GM12878 (cell line): ENCODE measurements at regions not wholly inside any gene's neighbourhood (a gene's known extent, or its start where the extent isn't known, plus 50 kb on each side); places are given as distances from the start of the nearest gene placed in this dataset.

Experiments
- ATAC-seq: fragments of 200-7000 bp; cut with Tn5 transposase; 3 replicates; pipeline ENCODE4 v1.9.1; 2020; ENCODE audit warnings: mild to moderate bottlenecking, moderate library complexity
- BruUV-seq: library from RNA; stranded (reverse); fragments of 400-500 nt; replicated peaks from 2 replicates; lab custom pipeline; 2021; lab: Mats Ljungman, UMichigan
- CTCF ChIA-PET: fragments of 300-600 bp; sonication (Branson Sonifier 250); formaldehyde crosslinking; extraction: SDS; loops from one replicate; lab custom pipeline; 2021; ENCODE audit warnings: inconsistent platforms; lab: Yijun Ruan, JAX
- POLR2A ChIA-PET: fragments of 350-600 bp; formaldehyde crosslinking; extraction: SDS; loops from one replicate; lab custom pipeline; 2021; ENCODE audit warnings: inconsistent platforms; lab: Charles Lee
- RAD21 ChIA-PET: fragments of 300-600 bp; sonication (Branson Sonifier 250); formaldehyde crosslinking; loops from one replicate; lab custom pipeline; 2023; ENCODE audit warnings: antibody characterized with exemption; ENCODE audit not compliant: unreplicated experiment; lab: Charles Lee
- SMC1A ChIA-PET: fragments of 300-600 bp; sonication (Branson Sonifier 250); formaldehyde crosslinking; loops from one replicate; lab custom pipeline; 2023; ENCODE audit not compliant: unreplicated experiment, uncharacterized antibody; lab: Charles Lee
- DNase-seq: peaks from one replicate; pipeline ENCODE4 v3.0.0-alpha.2; 2011; ENCODE audit warnings: low read depth, low spot score
- FAIRE-seq: peaks from 3 replicates; lab custom pipeline; 2011; peaks lifted over from hg19 to GRCh38; lab: Jason Lieb, UNC
- H2AFZ ChIP-seq: 2 replicates; pipeline ENCODE4 v1.6.0; 2011; ENCODE audit warnings: low read depth, low read length, control low read depth; ENCODE audit not compliant: control insufficient read depth
- H3K27ac ChIP-seq: 2 replicates; pipeline ENCODE4 v1.5.1; 2011; ENCODE audit warnings: control low read depth; ENCODE audit not compliant: control insufficient read depth, insufficient read depth
- H3K27me3 ChIP-seq, 2 experiments: replicated peaks in 1 of 2; 2 replicates each; pipeline versions ENCODE4 v1.6.0 to v1.6.1; 2011; ENCODE audit warnings: low read length in 1 of 2; ENCODE audit not compliant: control insufficient read depth in 2 of 2, insufficient read depth in 2 of 2
- H3K36me3 ChIP-seq, 2 experiments: 2 replicates each; pipeline ENCODE4 v1.5.1; 2011; ENCODE audit warnings: low read length in 1 of 2; ENCODE audit not compliant: control insufficient read depth in 2 of 2, insufficient read depth in 2 of 2
- H3K4me1 ChIP-seq: 2 replicates; pipeline ENCODE4 v1.6.1; 2011; ENCODE audit warnings: mild to moderate bottlenecking, low read length, moderate library complexity, mixed read lengths; ENCODE audit not compliant: control insufficient read depth, insufficient read depth
- H3K4me2 ChIP-seq: 2 replicates; pipeline ENCODE4 v1.6.0; 2011; ENCODE audit warnings: control low read depth; ENCODE audit not compliant: control insufficient read depth, insufficient read depth
- H3K4me3 ChIP-seq: fragments of 200-600 bp; sonication (generic); 2 replicates; pipeline ENCODE4 v1.5.1; 2016
- H3K79me2 ChIP-seq: 2 replicates; pipeline ENCODE4 v1.6.0; 2011; ENCODE audit warnings: low read length; ENCODE audit not compliant: control insufficient read depth, insufficient read depth
- H3K9ac ChIP-seq: 2 replicates; pipeline ENCODE4 v1.8.0; 2011; ENCODE audit warnings: low read length, control low read depth, mixed read lengths; ENCODE audit not compliant: control insufficient read depth, insufficient read depth
- H3K9me3 ChIP-seq: replicated peaks from 3 replicates; pipeline ENCODE4 v1.5.1; 2011; ENCODE audit warnings: mild to moderate bottlenecking, low read length; ENCODE audit not compliant: control insufficient read depth, insufficient read depth
- H4K20me1 ChIP-seq: 2 replicates; pipeline ENCODE4 v1.6.0; 2011; ENCODE audit not compliant: control insufficient read depth, insufficient read depth
- ASH2L ChIP-seq: fragments of 300-600, 200-600 bp; sonication (generic); IDR thresholded peaks from 2 replicates; pipeline ENCODE4 v1.6.1; 2017; ENCODE audit warnings: low read depth, mild to moderate bottlenecking, borderline replicate concordance
- BMI1 ChIP-seq: fragments of 450-650 bp; IDR thresholded peaks from 2 replicates; pipeline ENCODE4 v1.6.1; 2016; ENCODE audit warnings: mild to moderate bottlenecking, moderate library complexity, borderline replicate concordance
- DPF2 ChIP-seq: fragments of 450-650 bp; IDR thresholded peaks from 2 replicates; pipeline ENCODE4 v1.6.1; 2017; ENCODE audit warnings: mild to moderate bottlenecking
- JUND ChIP-seq: IDR thresholded peaks from 2 replicates; pipeline ENCODE4 v1.6.1; 2012; ENCODE audit warnings: low read depth, mild to moderate bottlenecking, low read length, improper control_type of control experiment, moderate library complexity
- RB1 ChIP-seq: fragments of 450-650 bp; formaldehyde crosslinking; IDR thresholded peaks from 2 replicates; pipeline ENCODE4 v1.6.1; 2017; ENCODE audit warnings: mild to moderate bottlenecking, borderline replicate concordance
- SIX5 ChIP-seq: IDR thresholded peaks from 2 replicates; pipeline ENCODE4 v1.6.1; 2011; ENCODE audit warnings: mild to moderate bottlenecking, low read depth, low read length, moderate library complexity; ENCODE audit not compliant: severe bottlenecking
- in situ Hi-C: fragments of 300-500 bp; cut with MboI; formaldehyde crosslinking; loops from 9 replicates; pipeline ENCODE4 v1.14.3; 2018; ENCODE audit warnings: mixed read lengths
- intact Hi-C: fragments of 100-400 bp; cut with micrococcal nuclease; formaldehyde crosslinking; loops from one replicate; pipeline ENCODE4 v1.14.2; 2022; ENCODE audit not compliant: unreplicated experiment
- TF ChIP-seq, protein P1 (sequence below): fragments of 450-650 bp; IDR thresholded peaks from 2 replicates; pipeline ENCODE4 v1.6.1; 2016; ENCODE audit warnings: mild to moderate bottlenecking
- TF ChIP-seq, protein P2 (sequence below): fragments of 450-650 bp; IDR thresholded peaks from 2 replicates; pipeline ENCODE4 v1.6.1; 2016; ENCODE audit warnings: mild to moderate bottlenecking

DNA sequence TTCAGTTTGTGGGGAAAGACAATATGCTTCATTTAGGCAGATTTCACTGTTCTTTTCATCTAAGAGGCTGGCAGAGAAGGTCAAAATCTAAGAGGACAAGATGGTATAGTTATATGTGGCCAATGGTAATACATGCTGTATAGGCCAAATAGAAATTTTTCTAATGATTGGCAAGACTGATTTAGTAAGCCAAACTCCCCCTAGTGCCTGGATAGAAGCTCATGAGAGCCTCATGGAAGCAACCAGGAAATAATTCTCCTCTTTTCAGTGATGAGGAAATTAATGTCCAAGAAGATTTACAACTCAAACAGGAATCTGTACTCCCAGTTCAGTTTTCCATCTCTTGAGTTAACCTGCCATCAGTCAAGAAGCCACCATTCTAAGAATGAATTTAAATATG is 253.6 kb upstream of the PHF14 start:
- H3K4me1 ChIP-seq, result no peaks in the 10 kb centered on the region
- no peaks in the 10 kb centered on the region for H3K9me3 ChIP-seq
- ChIA-PET RAD21 (no interaction called here), CTCF (no interaction called here), POLR2A (no interaction called here), SMC1A (interaction anchor here (1.5 kb wide), 1 partner anchor 83 kb away, joined by 3 read pairs; no protein-coding TSS in a partner anchor)
- FAIRE-seq, result no peak
- H3K36me3 ChIP-seq, result no peaks in the 10 kb centered on the region
- H3K4me3 ChIP-seq, result no peak overlapping the region
- BruUV-seq, result no TSS peak
- in situ Hi-C loops (no loop called here), intact Hi-C loops (no loop called here)
- H3K9ac ChIP-seq, result no peak overlapping the region
- no peak for DNase-seq
- no peak overlapping the region for H2AFZ ChIP-seq
- H3K27ac ChIP-seq, result no peak overlapping the region
- H3K27me3 ChIP-seq, result no peaks in the 10 kb centered on the region
- no peak for ATAC-seq
- H3K4me2 ChIP-seq, result no peak overlapping the region
- H3K79me2 ChIP-seq, result no peaks in the 10 kb centered on the region
- H4K20me1 ChIP-seq, result no peaks in the 10 kb centered on the region
- TF ChIP-seq SIX5, result no peak
- TF ChIP-seq DPF2, result no peak
- TF ChIP-seq, protein P1, sequence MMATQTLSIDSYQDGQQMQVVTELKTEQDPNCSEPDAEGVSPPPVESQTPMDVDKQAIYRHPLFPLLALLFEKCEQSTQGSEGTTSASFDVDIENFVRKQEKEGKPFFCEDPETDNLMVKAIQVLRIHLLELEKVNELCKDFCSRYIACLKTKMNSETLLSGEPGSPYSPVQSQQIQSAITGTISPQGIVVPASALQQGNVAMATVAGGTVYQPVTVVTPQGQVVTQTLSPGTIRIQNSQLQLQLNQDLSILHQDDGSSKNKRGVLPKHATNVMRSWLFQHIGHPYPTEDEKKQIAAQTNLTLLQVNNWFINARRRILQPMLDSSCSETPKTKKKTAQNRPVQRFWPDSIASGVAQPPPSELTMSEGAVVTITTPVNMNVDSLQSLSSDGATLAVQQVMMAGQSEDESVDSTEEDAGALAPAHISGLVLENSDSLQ, result no peak
- TF ChIP-seq JUND, result no peak
- TF ChIP-seq RB1, result no peak
- no peak for TF ChIP-seq ASH2L
- TF ChIP-seq, protein P2, sequence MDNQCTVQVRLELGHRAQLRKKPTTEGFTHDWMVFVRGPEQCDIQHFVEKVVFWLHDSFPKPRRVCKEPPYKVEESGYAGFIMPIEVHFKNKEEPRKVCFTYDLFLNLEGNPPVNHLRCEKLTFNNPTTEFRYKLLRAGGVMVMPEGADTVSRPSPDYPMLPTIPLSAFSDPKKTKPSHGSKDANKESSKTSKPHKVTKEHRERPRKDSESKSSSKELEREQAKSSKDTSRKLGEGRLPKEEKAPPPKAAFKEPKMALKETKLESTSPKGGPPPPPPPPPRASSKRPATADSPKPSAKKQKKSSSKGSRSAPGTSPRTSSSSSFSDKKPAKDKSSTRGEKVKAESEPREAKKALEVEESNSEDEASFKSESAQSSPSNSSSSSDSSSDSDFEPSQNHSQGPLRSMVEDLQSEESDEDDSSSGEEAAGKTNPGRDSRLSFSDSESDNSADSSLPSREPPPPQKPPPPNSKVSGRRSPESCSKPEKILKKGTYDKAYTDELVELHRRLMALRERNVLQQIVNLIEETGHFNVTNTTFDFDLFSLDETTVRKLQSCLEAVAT, result no peak
- no peak for TF ChIP-seq BMI1
